ENCODE measurements at regions not wholly inside any gene's neighbourhood (a gene's known extent, or its start where the extent isn't known, plus 50 kb on each side); places are given as distances from the start of the nearest gene placed in this dataset.

DNA sequence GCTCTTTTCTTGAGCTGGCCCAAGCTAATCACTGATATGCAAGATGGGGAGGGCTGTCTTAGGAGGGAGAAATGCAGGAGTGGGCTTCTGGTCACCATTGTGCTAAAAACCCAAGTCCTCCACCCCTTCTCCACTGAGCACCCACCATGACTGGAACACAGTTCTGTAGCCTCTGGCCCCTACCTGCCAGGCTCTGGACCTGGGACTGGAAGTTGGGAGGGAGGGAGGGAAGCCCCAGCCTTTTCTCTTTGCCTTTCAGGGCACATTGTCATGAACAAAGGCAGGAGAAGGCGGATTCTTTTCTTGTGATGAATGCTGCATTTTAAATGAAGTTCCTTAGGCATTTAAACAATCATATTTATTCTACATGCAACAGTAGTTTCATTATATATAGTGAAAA is 559.1 kb upstream of the TRPC7 start:
- no peaks in the 10 kb centered on the region for H3K4me1 ChIP-seq
- no peaks in the 10 kb centered on the region for H3K27me3 ChIP-seq
- TF ChIP-seq Cebpa-rat (IDR thresholded peaks at IDR 0.05), result no peak
- no peak overlapping the region for H3K27ac ChIP-seq
- H3K9me3 ChIP-seq, result no peaks in the 10 kb centered on the region
- no peak overlapping the region for H3K4me3 ChIP-seq
- H3K36me3 ChIP-seq, result no peaks in the 10 kb centered on the region
- no peak overlapping the region for H3K9ac ChIP-seq
- H4K20me1 ChIP-seq, result no peaks in the 10 kb centered on the region
- no peak overlapping the region for H3K4me2 ChIP-seq

- H3K9ac ChIP-seq, result no peak overlapping the region
- H3K27me3 ChIP-seq, result no peaks in the 10 kb centered on the region
- H3K4me2 ChIP-seq, result no peak overlapping the region
- no peak overlapping the region for H3K27ac ChIP-seq
- no peaks in the 10 kb centered on the region for H3K36me3 ChIP-seq
- no peak for TF ChIP-seq Cebpa-rat (IDR thresholded peaks at IDR 0.05)
- H3K9me3 ChIP-seq, result no peaks in the 10 kb centered on the region
- H3K4me1 ChIP-seq, result no peaks in the 10 kb centered on the region
- H3K4me3 ChIP-seq, result no peak overlapping the region
- no peaks in the 10 kb centered on the region for H4K20me1 ChIP-seq
These were observed 545.3 kb upstream of the TRPC7 start for GRCh38 chr5:136910625-136911024.

DNA sequence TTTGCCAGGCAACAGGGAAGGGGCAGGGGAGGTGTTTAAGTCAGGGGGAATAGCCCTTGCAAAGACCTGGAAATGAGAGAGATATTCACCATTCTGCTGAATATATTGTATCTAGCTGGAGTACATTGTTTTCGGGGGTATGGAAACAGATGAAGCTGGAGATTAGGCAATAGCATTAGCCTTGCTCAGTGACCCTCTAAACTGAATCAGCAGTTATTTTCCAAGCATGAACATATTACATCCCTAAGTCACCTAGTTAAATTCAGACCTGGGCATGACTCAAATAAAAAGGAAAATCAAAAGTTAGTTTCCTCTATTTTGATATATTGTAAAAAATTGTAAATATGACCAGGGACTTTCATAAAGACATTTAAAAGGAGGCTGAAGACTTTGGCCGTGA is 544.6 kb upstream of the TRPC7 start:
- H3K4me2 ChIP-seq, result no peak overlapping the region
- no peak overlapping the region for H3K27ac ChIP-seq
- no peak overlapping the region for H3K9ac ChIP-seq
- H3K4me1 ChIP-seq, result no peaks in the 10 kb centered on the region
- TF ChIP-seq Cebpa-rat (IDR thresholded peaks at IDR 0.05), result no peak
- H4K20me1 ChIP-seq, result no peaks in the 10 kb centered on the region
- H3K27me3 ChIP-seq, result no peaks in the 10 kb centered on the region
- no peaks in the 10 kb centered on the region for H3K9me3 ChIP-seq
- H3K4me3 ChIP-seq, result no peak overlapping the region
- H3K36me3 ChIP-seq, result no peaks in the 10 kb centered on the region

GRCh38 chr5:136907371-136907770 is 542.0 kb upstream of the TRPC7 start:
- Histone ChIP-seq H3K27me3 (no peaks in the 10 kb centered on the region), H3K9me3 (no peaks in the 10 kb centered on the region), H3K27ac (no peak overlapping the region), H3K4me3 (no peak overlapping the region), H3K4me1 (no peaks in the 10 kb centered on the region), H3K4me2 (no peak overlapping the region), H3K9ac (no peak overlapping the region), H3K36me3 (no peaks in the 10 kb centered on the region), H4K20me1 (no peaks in the 10 kb centered on the region)
- no peak for TF ChIP-seq Cebpa-rat (IDR thresholded peaks at IDR 0.05)

DNA sequence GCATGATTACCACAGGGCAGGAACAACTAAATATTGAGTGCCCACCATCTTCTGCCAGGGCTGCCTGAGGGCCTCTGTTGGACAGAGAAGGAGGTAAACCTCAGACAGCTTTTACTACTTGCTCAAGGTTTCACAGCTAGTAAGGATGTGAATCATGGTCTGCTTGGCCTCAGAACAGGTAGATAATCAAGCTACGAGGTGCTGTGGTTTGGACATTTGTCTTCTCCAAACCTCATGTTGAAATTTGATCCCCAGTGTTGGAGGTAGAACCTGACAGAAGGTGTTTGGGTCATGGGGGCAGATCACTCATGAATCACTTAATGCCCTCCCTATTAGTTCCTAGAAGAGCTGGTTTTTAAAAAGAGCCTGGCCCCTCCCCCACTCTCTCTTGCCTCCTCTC is 541.2 kb upstream of the TRPC7 start:
- Histone ChIP-seq H3K4me1 (no peaks in the 10 kb centered on the region), H3K9me3 (no peaks in the 10 kb centered on the region), H3K9ac (no peak overlapping the region), H3K4me3 (no peak overlapping the region), H3K27me3 (no peaks in the 10 kb centered on the region), H3K36me3 (no peaks in the 10 kb centered on the region), H3K4me2 (no peak overlapping the region), H3K27ac (no peak overlapping the region), H4K20me1 (no peaks in the 10 kb centered on the region)
- no peak for TF ChIP-seq Cebpa-rat (IDR thresholded peaks at IDR 0.05)

DNA sequence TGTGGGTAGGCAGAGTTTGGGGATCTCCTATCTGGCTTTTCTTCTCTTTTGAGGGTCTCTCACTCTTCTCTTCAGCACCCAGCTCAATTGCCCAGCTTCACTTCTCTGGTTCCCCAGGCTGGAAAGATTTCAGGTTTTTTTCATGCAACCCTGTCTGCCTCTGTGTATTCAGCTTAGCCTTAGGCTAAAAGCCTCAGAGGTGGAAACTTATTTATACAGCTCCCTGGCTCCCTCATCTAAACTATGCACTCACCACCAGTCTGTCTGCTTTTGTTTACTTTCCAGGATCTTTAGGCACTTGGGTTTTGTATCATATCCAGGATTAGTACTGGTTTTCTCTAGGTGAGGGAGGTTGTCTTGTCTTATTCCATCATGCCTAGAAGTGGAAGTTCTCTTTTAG is 540.2 kb upstream of the TRPC7 start:
- H3K4me3 ChIP-seq, result no peak overlapping the region
- H3K27ac ChIP-seq, result no peak overlapping the region
- H3K27me3 ChIP-seq, result no peaks in the 10 kb centered on the region
- H3K9me3 ChIP-seq, result no peaks in the 10 kb centered on the region
- TF ChIP-seq Cebpa-rat (IDR thresholded peaks at IDR 0.05), result no peak
- no peaks in the 10 kb centered on the region for H4K20me1 ChIP-seq
- no peaks in the 10 kb centered on the region for H3K36me3 ChIP-seq
- no peak overlapping the region for H3K4me2 ChIP-seq
- no peak overlapping the region for H3K9ac ChIP-seq
- H3K4me1 ChIP-seq, result no peaks in the 10 kb centered on the region

- TF ChIP-seq Cebpa-rat (IDR thresholded peaks at IDR 0.05), result no peak
- no peak overlapping the region for H3K27ac ChIP-seq
- H3K4me3 ChIP-seq, result no peak overlapping the region
- no peak overlapping the region for H3K9ac ChIP-seq
- no peaks in the 10 kb centered on the region for H3K9me3 ChIP-seq
- no peaks in the 10 kb centered on the region for H3K4me1 ChIP-seq
- no peaks in the 10 kb centered on the region for H4K20me1 ChIP-seq
- no peak overlapping the region for H3K4me2 ChIP-seq
- H3K27me3 ChIP-seq, result no peaks in the 10 kb centered on the region
- no peaks in the 10 kb centered on the region for H3K36me3 ChIP-seq
These were observed 528.7 kb upstream of the TRPC7 start for GRCh38 chr5:136894070-136894469.

- no peak overlapping the region for H3K4me2 ChIP-seq
- no peaks in the 10 kb centered on the region for H4K20me1 ChIP-seq
- H3K27ac ChIP-seq, result no peak overlapping the region
- H3K4me3 ChIP-seq, result no peak overlapping the region
- H3K36me3 ChIP-seq, result no peaks in the 10 kb centered on the region
- no peaks in the 10 kb centered on the region for H3K4me1 ChIP-seq
- no peak overlapping the region for H3K9ac ChIP-seq
- no peak for TF ChIP-seq Cebpa-rat (IDR thresholded peaks at IDR 0.05)
- H3K27me3 ChIP-seq, result no peaks in the 10 kb centered on the region
- no peaks in the 10 kb centered on the region for H3K9me3 ChIP-seq
These were observed 526.7 kb upstream of the TRPC7 start for GRCh38 chr5:136892000-136892399.

DNA sequence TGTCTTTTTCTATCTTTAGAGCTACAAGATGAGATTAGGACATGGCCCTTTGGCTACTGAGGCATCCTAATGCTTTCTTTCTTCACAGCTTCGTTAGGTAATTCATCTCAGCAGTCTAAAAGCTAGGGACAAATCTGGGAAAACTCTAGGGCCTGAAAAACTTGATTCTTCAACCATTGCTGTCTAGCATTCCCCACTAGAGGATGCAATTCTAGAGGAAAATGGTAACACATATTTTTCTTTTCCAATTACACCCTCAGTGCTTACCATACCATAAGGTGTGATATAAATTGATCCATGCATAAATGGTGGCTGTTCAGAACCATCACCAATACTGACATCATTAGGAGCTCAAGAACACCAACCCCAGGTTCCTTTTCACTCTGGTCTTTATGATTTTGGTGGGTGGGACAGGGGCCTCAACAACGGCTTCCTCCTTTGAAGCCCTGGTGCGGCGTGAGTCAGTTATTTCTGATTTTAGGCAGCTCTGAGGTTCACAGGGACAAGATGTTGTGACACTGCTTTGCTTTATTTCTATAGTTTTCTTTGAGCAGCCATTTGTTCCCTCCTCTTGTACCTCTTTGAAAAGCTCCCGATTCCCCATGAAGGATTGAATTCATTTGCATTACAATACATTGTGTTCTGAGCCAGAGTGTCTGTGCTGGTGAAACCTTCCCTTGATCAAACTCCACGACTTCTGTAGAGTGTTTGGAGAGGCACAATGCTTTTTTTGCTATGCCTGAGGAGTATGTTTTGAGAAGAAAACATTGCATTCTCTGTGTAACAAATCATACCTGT is 526.0 kb upstream of the TRPC7 start:
- Histone ChIP-seq H3K4me1 (no peaks in the 10 kb centered on the region), H4K20me1 (no peaks in the 10 kb centered on the region), H3K27ac (no peak overlapping the region), H3K9me3 (no peaks in the 10 kb centered on the region), H3K4me3 (no peak overlapping the region), H3K36me3 (no peaks in the 10 kb centered on the region), H3K9ac (no peak overlapping the region), H3K4me2 (no peak overlapping the region), H3K27me3 (no peaks in the 10 kb centered on the region)
- no peak for TF ChIP-seq Cebpa-rat (IDR thresholded peaks at IDR 0.05)

DNA sequence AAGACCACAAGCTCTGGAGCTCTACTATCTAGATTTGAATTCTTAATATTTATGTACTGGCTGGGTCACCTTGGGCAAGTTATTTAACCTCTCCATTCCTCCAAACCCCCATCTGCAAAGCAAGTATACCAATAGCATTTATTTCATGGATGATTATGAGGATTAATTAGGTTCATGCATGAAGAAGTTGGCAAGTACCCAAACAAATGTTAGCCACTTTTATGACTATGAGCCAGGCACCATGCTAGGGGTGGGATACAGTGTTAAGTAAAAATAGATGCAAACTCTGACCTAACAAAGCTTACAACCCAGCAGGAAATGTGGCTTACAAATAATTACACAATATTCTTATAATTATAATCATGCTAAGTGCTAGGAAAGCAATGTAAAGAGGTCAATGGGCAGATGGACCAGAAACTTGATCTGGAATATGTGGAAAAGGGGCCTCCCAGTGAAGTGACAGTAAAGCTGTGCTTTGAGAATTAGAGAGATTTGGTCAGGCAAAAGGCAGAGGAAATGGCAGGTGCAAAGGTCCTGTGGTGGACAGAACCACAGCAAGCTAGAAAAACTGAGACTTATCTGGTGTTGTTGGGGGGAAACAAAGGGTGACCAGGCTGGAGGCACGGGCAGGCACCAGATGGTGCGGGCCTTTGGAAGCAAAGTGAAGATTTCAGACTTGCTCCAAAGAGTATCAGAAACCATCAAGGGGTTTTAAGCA is 525.2 kb upstream of the TRPC7 start:
- H3K27ac ChIP-seq, result no peak overlapping the region
- H3K4me1 ChIP-seq, result no peaks in the 10 kb centered on the region
- H4K20me1 ChIP-seq, result no peaks in the 10 kb centered on the region
- TF ChIP-seq Cebpa-rat (IDR thresholded peaks at IDR 0.05), result no peak
- H3K27me3 ChIP-seq, result no peaks in the 10 kb centered on the region
- H3K9me3 ChIP-seq, result no peaks in the 10 kb centered on the region
- no peak overlapping the region for H3K4me2 ChIP-seq
- no peak overlapping the region for H3K4me3 ChIP-seq
- no peak overlapping the region for H3K9ac ChIP-seq
- no peaks in the 10 kb centered on the region for H3K36me3 ChIP-seq

All from BLaER1 (cell line).